Thyroid gland (tissue), 4 donors: ENCODE measurements at regions not wholly inside any gene's neighbourhood (a gene's known extent, or its start where the extent isn't known, plus 50 kb on each side); places are given as distances from the start of the nearest gene placed in this dataset.
A peak's percentile ranks its signal among the peaks of the same experiment; 100 is the strongest.

Source experiments
- DNase-seq, 2 donors: peaks; one replicate each; pipeline ENCODE4 v3.0.0-alpha.2; 2019
- H3K27ac ChIP-seq, 3 donors: fragments of 200-600 bp; sonication (generic); 1 replicate in 2 of 3; 2 replicates in 1 of 3; pipeline ENCODE4 v1.5.1; 2016 to 2019; ENCODE audit warnings: mild to moderate bottlenecking in 1 of 3, moderate library complexity in 1 of 3
- H3K27me3 ChIP-seq: fragments of 200-600 bp; sonication (generic); one replicate; pipeline ENCODE4 v1.5.1; 2019
- H3K36me3 ChIP-seq, 2 donors: fragments of 200-600 bp; sonication (generic); one replicate each; pipeline ENCODE4 v1.5.1; 2016 to 2019
- H3K4me1 ChIP-seq, 2 donors: fragments of 200-600 bp; sonication (generic); one replicate each; pipeline ENCODE4 v1.5.1; 2017 to 2019
- H3K4me3 ChIP-seq, 3 donors: fragments of 200-600 bp; sonication (generic); replicated peaks in 1 of 3; 1 replicate in 2 of 3; 2 replicates in 1 of 3; pipeline ENCODE4 v1.5.1; 2016; ENCODE audit warnings: mild to moderate bottlenecking in 1 of 3
- H3K9me3 ChIP-seq: fragments of 200-600 bp; sonication (generic); one replicate; pipeline ENCODE4 v1.5.1; 2017
- POLR2A ChIP-seq, 2 donors: fragments of 450-650 bp; IDR thresholded peaks; one replicate each; pipeline ENCODE4 v1.6.1; 2017; ENCODE audit warnings: antibody characterized with exemption in 2 of 2, mild to moderate bottlenecking in 2 of 2, moderate library complexity in 1 of 2
- WGBS, 2 donors: methylation state at CpG; one replicate each; pipeline ENCODE4 v1.1.5; 2017; 5-methylcytosine and 5-hydroxymethylcytosine counted together
- intact Hi-C: fragments of 100-400 bp; cut with DNase I; formaldehyde crosslinking; loops from one replicate; pipeline ENCODE4 v1.15.1; 2023
- TF ChIP-seq, protein P1 (sequence below), 6 experiments: fragments of 200-600 bp in 3 of 6; fragments of 450-650 bp in 3 of 6; sonication (generic) in 3 of 6; IDR thresholded peaks; one replicate each; pipeline ENCODE4 v1.5.1; 2016 to 2019; ENCODE audit warnings: antibody characterized with exemption in 6 of 6, mild to moderate bottlenecking in 2 of 6, inconsistent platforms in 1 of 6, moderate library complexity in 1 of 6

- no peak for TF ChIP-seq POLR2A (IDR thresholded peaks at IDR 0.05)
- TF ChIP-seq, protein P1, sequence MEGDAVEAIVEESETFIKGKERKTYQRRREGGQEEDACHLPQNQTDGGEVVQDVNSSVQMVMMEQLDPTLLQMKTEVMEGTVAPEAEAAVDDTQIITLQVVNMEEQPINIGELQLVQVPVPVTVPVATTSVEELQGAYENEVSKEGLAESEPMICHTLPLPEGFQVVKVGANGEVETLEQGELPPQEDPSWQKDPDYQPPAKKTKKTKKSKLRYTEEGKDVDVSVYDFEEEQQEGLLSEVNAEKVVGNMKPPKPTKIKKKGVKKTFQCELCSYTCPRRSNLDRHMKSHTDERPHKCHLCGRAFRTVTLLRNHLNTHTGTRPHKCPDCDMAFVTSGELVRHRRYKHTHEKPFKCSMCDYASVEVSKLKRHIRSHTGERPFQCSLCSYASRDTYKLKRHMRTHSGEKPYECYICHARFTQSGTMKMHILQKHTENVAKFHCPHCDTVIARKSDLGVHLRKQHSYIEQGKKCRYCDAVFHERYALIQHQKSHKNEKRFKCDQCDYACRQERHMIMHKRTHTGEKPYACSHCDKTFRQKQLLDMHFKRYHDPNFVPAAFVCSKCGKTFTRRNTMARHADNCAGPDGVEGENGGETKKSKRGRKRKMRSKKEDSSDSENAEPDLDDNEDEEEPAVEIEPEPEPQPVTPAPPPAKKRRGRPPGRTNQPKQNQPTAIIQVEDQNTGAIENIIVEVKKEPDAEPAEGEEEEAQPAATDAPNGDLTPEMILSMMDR (IDR thresholded peaks at IDR 0.05) = no peak
- Histone ChIP-seq H3K27ac (peak overlapping the region; percentile 72 to 86 (median 74)), H3K9me3 (no peaks in the 10 kb centered on the region), H3K36me3 (no peaks in the 10 kb centered on the region), H3K4me3 (no peak overlapping the region), H3K27me3 (no peaks in the 10 kb centered on the region), H3K4me1 (peaks cover 34 to 52% of the 10 kb centered on the region in 2 donors)
- DNase-seq = peak; percentile 35 to 46
- WGBS, 2 donors = 37 to 39% methylated on average over 6 of the region's 6 CpGs
- intact Hi-C loops = no loop called here
Measured at GRCh38 chr3:69547461-69547880, 161.6 kb upstream of the FRMD4B start.

DNA sequence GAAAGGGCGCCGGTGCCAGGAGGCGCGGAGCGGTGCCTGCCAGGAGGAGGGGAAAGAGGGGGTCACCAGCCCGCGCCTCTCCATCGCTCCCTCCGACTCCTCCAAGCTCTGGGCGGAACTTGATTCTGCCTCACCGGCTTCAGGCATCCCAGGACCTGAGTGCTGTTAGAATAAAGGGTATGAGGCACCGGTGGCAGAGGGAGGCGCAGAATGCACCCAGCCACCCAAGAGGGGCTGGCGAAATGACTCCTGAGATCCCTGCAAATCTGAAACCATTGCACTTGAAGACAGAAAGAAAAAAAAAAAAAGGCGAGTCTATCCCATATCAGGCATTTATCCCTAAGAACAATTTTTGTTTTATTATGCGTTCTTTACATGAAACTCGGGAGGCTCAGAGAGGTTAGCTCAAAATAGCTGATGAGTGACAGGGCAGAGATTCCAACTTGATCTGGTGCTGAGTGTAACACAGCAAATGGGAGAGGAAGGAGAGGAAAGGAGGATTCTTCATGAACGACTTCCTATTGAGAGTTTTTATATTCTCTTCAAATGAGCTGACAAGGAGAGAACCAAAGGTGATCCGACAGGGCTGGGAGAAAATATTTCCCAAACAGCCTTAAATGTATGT is 157.0 kb upstream of the FRMD4B start:
- TF ChIP-seq, protein P1 (IDR thresholded peaks at IDR 0.05) = no peak
- peaks cover 26 to 33% of the 10 kb centered on the region in 2 donors for H3K4me1 ChIP-seq
- peak overlapping the region; percentile 70 to 88 (median 87) for H3K27ac ChIP-seq
- no peaks in the 10 kb centered on the region for H3K27me3 ChIP-seq
- WGBS, 2 donors = 6 to 8% methylated on average over 17 to 18 of the region's 19 CpGs
- H3K4me3 ChIP-seq = peak overlapping the region; percentile 64 to 81 (median 75)
- intact Hi-C loops = no loop called here
- no peak for DNase-seq
- H3K36me3 ChIP-seq = no peaks in the 10 kb centered on the region
- no peaks in the 10 kb centered on the region for H3K9me3 ChIP-seq

- peak overlapping the region; percentile 70 to 88 (median 87) for H3K27ac ChIP-seq
- peak; percentile 83 to 87 for DNase-seq
- H3K9me3 ChIP-seq = no peaks in the 10 kb centered on the region
- no peaks in the 10 kb centered on the region for H3K36me3 ChIP-seq
- intact Hi-C loops = no loop called here
- peaks cover 30 to 33% of the 10 kb centered on the region in 2 donors for H3K4me1 ChIP-seq
- peak overlapping the region; percentile 64 to 81 (median 75) for H3K4me3 ChIP-seq
- H3K27me3 ChIP-seq = no peaks in the 10 kb centered on the region
- 0 to 1% methylated on average over 17 to 37 of the region's 75 CpGs for WGBS, 2 donors
- TF ChIP-seq, protein P1 (IDR thresholded peaks at IDR 0.05) = no peak
- TF ChIP-seq POLR2A (IDR thresholded peaks at IDR 0.05) = peak in 1 of 2 donors; percentile 82
Measured at GRCh38 chr3:69542089-69542804, 156.4 kb upstream of the FRMD4B start.

- peak overlapping the region; percentile 70 to 88 (median 87) for H3K27ac ChIP-seq
- 1 to 2% methylated on average over 17 to 19 of the region's 28 CpGs for WGBS, 2 donors
- TF ChIP-seq POLR2A (IDR thresholded peaks at IDR 0.05) = no peak
- TF ChIP-seq, protein P1 (IDR thresholded peaks at IDR 0.05) = no peak
Measured at GRCh38 chr3:69541711-69542088, 155.8 kb upstream of the FRMD4B start.

More at GRCh38 chr3:69541711-69542088, 155.8 kb upstream of the FRMD4B start:
- DNase-seq = peak; percentile 52 to 59
- intact Hi-C loops = no loop called here
- peaks cover 34 to 35% of the 10 kb centered on the region in 2 donors for H3K4me1 ChIP-seq
- no peaks in the 10 kb centered on the region for H3K36me3 ChIP-seq
- H3K27me3 ChIP-seq = no peaks in the 10 kb centered on the region
- no peaks in the 10 kb centered on the region for H3K9me3 ChIP-seq
- peak overlapping the region; percentile 64 to 81 (median 75) for H3K4me3 ChIP-seq
